Stimulated activated CD4-positive, alpha-beta T cell treated with anti-CD3 and anti-CD28 coated beads, Interleukin-2, amount 100 ng/mL, for 48 hours (primary cell): ENCODE measurements at regions not wholly inside any gene's neighbourhood (a gene's known extent, or its start where the extent isn't known, plus 50 kb on each side); places are given as distances from the start of the nearest gene placed in this dataset.

ENCODE experiments used
- DNase-seq, 2 donors: peaks; one replicate each; pipeline ENCODE4 v3.0.0-alpha.2; 2020

DNA sequence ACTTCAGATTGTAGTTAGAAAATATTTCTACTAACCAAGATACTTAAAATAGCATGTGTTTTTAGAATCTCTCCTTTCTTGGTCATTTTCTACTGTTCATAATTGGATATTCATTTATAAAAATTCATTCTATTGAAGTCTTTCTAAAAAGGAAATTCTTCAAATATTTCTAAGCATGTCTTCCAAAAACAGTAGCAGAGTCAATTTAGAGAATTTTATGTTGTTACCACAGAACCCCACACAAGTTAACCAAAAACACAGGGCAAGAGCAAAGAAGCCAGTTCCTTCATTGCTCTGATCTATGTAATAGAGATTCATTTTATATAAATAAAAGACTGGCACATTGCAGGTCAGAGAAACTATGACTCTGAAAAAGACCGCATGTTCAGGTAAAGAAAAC lies 345.1 kb upstream of the PITX2 start:
- no peak for DNase-seq

DNA sequence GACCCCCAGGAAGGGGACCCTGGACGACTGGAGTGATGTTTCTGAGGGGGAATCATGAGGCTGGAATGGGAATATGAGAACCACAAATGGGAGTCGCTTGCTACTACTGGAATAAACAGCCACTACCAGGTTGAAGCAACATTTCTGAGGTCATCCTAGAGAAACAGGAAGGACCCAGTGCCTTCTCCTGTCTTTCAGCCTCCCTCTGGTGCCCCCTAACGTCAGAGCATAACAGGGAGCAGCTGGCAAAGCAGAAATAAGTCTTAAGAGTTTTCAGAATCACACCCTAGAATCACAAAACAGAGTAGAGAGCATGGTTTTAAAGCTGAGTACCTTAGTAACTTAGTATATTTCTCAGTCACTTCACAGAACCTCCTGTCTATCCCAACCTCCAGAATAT lies 347.8 kb upstream of the PITX2 start:
- no peak for DNase-seq

DNA sequence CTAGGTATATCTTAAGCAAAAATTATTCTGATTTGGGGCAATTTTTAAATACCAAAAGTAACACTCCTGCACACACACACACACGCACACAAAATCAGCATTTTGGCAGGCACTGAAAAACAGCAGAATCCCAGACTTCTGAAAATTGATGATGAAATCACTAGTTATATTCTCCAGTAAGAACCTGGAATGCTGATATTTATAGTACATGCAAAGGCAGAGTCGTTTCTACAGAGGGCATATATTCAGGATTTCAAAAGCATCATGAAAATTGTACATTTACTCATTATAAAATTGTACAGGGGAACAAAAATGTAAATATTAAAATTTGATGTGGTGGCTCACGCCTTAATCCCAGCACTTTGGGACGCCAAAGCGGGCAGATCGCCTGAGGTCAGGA lies 352.5 kb upstream of the PITX2 start:
- DNase-seq, result no peak

DNA sequence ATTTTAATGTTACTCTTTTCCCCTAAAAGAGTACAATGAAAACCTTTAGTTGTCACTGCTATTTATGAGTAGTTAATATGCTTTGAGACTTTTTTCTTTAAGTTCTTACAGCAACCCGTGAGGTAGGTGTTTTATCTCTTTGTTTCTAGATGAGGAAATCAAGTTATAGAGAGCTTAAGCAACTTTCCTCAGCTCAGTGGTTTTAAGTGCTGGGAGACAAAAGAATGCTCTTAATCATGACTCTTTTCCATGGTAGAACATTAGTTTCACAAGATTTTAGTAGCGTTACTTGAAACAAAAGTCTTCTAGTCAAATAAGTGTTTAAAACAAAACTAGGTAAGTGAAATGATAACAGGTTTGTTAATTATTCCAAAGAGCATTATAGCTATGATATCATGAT lies 354.7 kb upstream of the PITX2 start:
- DNase-seq, result no peak

DNA sequence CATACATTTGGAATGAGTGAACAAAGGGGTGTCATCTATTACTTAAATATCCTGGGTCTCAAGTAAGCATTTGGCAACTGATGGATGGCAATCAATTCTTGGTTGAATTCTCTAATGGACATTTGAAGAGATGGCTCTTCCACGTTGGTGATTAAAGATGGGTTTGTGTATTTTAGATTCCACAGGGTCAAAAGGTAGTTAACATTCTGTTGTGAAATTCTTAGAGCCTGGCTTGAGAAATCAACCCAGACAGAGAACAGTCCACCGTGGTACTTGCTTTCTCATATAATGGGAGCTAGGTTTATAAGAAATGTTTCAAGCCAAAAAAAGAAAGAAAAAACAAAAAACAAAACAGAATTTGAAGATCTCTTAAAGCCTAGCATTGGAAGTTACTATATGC lies 355.9 kb upstream of the PITX2 start:
- no peak for DNase-seq

DNA sequence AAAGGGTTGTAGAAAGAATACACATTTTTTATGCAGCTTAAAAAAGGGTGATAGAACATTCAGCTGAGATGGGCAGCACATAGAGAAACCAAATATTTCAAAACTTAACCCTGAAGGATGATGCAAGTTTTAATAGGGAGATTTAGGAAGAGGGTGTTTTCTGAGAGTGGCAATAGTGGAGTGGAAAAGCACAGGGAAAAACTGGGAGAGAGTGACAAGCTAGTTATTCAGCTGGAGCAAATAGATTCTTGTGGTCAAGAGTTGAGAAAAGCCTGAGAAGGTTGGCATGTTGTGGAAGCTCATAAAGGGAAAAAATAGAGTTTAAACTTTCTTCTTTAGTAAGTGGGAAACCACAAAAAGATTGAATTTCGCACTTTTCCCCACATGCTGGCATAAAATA lies 359.6 kb upstream of the PITX2 start:
- no peak for DNase-seq

DNA sequence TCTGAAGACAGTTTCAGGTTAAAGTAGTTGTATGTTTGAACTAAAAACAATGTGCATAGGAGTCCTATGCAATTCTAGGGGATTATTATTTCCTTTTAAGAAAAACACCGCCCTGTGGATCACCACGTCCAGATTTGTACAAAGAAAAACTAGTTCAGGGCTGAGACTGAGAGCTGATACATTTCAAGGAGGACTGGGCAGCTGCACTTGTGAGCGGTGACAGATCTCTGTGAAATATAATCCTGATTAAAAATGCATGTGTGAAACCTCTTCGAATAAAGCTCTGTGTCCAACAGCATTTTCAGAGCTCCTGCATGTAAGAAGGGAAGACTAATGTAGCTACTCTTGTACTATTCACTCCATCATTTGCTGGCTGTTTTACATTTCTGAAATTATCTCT lies 365.8 kb upstream of the PITX2 start:
- no peak for DNase-seq

DNA sequence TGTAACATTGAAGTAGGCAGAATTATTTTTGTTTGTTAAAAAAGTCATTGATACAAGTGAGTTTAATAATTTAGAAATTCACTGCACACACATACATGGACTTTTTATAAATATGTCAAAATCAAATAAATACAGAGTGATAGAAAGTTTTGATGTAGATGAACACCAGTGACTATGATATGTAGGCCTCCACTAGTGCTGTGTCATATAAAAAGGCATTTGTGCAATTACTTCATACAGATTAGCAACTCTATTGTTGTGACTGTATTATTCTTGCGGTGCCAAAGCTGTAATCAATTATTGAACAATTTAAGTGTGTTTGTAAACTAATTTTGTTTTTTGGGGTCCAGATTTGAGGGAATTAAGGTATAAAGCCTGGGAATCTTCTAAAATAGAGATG lies 366.2 kb upstream of the PITX2 start:
- DNase-seq, result no peak

DNA sequence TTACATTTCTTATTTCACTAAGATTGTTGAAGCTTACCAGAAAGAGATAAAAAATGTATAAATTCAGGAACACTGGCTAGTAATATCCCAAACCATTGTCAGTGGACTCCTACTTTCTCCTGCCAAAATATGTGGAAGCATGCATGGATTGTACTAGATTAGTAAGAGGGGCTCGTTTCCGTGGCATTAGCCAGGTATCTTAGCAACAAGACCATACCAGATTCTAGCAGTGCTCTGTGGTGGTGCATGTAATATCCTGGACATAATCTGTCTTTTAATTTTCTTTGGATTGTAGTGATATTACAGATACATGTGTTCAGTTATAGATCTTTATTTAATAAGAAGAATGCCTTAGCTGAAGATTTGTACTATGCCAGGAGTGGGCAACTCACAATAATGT lies 371.9 kb upstream of the PITX2 start:
- DNase-seq, result no peak

DNA sequence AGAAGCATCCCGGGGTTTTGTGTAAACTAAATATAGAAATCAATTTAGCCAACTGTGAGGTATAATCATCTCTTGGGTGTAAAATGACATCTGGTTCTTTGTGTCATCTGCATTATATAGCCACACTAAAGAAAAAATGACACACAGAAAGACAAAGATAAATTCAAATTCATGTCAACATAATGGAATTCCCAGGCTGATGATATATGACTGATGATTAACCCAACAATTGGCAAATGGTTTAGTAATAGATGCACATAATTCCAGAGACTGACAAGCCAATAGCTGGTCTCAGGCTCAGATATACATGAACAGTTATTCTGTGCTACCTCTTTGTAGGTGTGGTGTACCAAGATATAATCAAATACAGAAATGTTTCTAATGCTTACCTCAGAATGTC lies 375.4 kb upstream of the PITX2 start:
- DNase-seq, result no peak

DNA sequence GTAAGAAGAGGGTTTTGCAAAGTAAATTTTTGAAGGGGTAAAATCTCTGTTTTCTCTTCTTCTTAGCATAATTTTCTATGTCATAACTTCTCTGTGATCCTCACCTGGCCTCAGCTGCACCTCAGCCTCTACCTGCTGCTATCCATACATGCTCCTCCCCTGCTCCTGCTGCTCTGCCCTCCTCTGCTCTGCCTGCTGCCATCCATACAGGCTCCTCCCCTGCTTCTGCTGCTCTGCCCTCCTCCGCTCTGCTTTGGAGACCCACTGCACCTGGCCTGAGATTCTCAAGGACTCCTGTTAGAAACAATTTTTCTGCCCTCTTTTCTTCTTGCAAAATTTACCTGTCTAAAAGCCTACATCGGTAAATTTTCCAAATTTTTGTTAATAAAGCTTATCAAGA lies 388.6 kb upstream of the PITX2 start:
- no peak for DNase-seq

DNA sequence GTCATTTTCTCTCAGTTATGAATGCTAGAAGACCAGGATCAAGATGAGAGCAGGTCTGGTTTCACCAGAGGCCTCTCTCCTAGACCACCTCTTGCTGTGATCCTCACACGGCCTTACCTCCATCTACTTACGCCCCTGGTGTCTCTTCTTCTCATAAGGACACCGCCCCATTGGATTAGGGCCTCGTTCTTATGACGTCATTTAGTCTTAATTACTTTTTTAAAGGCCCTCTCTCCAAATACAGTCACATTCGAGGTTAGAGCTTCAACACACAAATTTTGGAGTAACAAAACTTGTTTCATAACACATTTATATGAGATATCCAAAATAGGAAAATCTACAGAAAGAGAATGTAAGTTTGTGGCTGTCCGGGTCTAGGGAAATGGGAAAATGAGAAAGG lies 391.0 kb upstream of the PITX2 start:
- DNase-seq, result no peak

DNA sequence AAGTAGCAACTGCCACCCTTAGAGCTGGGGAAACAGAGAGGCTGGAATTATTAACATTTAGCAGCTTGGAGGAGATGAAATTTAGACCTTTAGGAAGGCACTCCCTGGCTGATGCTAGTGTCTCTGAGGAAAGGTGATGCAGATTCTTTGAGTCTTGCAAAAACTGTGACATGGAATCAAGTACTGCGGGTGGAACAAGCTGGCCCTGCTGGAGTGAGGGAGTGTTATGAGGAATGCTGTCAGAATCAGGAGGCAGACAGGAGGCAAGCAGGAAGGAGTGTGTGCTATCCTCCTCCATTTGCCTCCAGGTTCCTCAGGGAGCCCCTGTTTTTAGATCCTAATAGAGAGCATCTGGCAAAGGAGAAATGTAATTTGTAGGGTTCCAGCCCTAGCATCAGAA lies 391.7 kb upstream of the PITX2 start:
- no peak for DNase-seq

DNA sequence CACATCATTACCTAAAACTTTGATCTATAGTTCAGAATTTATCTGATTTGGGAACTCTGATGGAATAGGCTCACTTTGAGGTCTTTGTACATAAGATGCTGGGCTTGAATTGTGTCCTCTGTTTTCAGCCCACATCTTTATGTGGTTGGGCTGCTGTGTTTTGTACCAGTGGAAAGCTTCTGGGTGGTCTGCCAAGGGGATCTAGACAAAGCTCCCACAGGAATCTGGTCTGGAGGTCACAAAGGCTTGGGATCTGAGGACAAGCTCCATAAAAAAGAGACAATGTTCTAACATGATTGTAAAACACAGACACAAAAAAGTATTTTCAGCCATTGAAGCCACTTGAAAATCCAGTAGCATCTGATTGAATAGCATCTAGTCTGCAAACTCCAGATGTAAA lies 393.5 kb upstream of the PITX2 start:
- no peak for DNase-seq

DNA sequence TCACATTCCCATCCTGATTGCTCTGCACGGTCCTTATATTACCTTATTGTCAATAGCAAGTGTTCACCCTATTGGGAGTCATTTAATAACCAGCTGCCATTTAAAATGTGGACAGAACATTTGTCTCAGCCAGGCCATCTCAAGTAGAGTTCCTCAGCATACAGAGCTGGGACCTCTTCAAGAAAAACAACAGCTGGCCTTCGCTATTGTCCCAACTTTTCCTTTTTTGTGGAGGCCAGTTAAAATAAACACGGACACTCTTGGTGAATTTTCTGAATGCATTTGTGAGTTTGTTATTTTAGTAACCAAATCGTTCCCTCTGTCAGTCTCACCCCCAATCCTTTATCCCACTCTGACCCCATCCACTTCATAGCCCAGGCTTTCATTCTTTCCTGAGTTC lies 395.3 kb upstream of the PITX2 start:
- DNase-seq, result no peak

DNA sequence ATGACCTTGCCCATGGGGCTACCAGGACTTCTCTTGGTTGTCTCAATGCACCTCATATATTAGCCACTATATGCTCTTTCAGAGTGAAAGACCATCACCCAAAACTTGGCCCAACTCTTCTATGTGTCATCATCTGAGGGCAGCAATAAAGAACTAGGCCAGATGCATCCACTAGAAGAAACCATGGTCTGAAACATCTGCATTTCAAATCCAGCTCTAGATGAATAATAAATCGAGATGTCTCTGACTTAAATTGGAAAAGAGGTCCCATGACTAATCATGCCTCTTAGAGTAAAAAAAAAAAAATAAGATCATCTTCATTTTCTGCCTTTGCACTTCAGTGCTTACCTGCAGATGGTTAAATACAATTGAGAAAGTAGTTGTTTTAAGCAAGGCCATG lies 397.6 kb upstream of the PITX2 start:
- no peak for DNase-seq

DNA sequence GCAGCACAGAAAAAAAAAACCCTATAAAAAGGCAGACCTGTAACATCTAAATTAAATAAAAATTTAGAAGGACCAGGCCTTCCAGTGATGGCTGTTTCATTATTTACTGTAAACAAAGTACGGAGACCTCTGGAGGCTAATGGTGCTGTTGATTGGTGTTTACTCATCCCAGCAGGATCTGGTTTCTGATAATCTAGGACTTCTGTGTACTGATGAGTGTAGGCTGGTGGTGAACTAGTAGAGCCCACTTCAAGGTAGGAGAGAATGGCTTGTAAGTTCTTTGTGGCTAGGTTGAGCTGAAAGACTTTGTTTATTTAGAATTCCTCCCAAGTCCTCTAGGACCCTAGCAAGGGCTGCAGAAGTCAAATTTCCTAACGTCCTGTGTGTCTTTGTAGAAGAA lies 398.1 kb upstream of the PITX2 start:
- DNase-seq, result no peak

DNA sequence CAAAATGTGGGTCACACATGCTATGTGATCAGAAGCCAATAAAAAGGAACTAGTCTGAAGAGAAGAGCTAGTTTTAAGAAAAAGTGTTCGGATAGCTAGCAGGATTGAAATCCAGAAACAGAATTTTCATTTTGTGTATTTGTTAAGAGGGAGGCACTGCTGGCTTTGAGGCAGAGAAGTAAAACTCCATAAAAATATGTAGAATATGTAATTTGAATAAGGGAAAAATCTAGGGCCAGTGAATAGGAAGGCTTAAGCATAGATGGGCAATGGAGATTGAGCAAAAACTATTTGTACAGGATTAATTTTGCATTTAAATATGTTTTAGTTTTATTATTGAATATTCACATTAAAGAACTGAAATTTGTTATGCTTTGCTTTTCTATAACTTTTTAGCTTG lies 399.9 kb upstream of the PITX2 start:
- no peak for DNase-seq

DNA sequence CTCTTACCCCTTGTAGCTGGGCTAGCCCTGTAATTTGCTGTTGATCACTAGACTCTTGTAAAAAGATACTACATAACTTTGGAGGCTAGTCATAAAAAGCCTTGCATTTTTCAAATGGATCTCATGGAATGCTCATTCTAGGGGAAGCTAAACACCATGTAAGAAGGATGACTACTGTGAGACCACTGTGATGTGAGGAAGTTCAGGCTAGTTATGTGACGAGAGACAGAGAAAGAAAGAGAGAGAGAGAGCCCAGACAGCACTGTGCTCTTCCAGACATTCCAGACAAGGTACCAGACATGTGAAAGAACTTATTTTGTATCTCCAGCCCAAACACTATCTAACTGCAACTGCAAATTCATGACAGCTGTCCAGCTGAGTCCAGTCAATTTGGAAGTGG lies 404.6 kb upstream of the PITX2 start:
- DNase-seq, result no peak

DNA sequence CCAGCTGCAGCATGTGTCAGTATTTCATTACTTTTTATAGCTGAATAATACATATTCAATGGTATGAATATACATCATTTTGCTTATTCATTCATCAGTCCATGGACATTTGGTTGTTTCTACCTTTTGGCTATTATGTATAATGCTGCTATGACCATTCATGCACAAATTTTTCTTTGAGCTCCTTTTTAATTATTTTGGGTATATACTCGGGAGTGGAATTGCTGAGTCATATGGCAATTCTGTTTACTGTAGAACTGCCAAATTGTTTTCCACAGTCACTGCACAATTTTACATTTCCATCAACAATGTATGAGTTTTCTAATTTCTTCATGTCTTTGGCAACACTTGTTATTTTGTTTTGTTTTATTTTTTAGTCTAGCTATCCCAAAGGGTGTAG lies 405.9 kb upstream of the PITX2 start:
- no peak for DNase-seq

DNA sequence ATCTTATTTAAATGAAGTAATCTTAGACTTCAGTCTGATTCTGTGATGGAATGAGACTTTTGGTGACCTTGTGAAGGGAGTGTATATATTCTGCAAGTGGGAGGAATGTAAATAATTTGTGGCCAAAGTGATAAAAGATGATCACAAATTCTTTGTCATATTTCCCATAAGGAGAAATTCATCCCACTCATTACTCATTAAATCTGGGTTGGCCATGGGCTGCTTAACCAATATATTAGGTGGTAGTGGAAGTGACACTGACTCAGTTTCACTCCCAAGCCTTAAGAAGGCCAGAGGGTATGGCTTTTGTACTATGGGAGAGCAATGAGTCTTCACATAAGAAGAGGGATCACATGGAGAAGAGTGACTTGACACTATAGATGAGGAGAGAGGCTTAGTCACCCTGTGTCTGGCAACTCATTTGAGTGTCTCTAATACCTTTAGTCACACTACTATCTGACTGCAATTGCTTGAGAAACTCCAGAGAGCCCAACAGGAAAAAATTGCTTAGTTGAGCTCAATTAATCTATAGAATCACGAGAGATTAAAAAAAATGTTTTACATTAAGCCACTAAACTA lies 408.2 kb upstream of the PITX2 start:
- no peak for DNase-seq

DNA sequence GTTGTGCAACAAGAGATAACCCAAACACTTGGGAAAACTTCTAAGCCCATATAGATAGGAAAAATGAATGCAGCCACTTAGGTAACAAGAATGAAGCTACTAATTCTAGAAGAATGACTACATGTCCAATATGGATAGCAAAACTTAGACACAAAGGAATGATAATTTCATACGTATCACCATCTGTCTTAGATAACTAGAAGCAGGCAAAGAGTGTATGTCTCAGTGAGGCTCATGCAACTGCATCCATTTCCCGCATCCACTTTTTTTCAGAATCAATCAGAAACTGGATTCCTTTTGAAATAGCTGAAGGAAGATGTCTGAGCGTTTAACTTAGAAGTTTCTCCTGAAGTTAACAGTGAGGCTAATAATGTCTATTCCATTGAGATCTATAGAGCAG lies 408.7 kb upstream of the PITX2 start:
- DNase-seq, result no peak

DNA sequence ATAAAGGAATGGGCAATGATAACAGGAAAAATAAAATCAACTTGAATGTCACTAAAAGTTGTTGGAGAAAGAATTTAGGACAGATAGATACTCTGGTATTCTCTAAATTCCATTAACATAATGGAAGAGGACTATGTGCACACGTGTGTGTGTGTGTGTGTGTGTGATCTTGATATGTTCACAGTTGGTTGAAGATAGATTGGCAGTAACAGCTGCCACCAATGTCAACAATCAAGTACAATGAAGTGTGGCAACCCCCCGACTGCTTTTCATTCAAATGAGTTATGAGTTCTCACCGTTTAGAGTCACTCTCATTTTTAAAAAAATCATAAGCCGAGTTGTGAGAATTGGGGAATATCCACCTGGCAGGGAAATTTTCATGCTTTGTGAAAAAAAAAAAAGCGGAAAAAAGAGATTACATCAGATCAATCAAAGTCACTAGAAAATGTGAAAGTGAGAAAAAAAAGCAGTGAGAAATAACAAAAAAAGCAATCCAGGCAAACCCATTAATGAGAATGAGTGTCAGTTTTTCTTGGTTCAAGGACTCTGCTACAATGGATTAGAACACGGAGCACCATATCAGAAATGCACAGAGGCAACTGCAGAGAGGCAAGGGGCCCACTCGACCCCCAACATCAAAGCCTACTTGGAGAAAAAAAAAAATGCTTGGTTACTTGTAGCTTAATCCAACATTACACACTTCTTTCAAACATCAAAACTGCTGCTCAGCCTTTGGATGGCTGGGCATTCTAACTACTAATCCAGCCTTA lies 414.9 kb upstream of the PITX2 start:
- DNase-seq, result no peak

DNA sequence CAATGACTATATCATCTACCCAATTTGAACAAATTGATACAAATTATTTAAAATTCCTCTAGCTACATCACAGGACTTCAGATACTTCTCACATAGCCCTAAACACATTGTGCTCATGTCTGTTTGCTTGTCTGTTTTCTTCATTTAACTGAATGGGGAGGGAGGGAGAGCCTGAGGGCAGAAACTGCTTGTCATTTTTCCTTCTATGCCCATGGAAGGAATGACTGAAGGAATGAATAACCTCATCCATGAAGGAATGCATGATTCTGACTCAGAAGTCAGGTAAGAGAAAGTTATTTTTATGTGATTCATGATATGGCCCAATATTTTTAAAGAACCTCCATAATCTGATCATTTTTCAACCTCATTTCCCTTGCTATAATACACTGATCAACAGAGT lies 418.0 kb upstream of the PITX2 start:
- no peak for DNase-seq

DNA sequence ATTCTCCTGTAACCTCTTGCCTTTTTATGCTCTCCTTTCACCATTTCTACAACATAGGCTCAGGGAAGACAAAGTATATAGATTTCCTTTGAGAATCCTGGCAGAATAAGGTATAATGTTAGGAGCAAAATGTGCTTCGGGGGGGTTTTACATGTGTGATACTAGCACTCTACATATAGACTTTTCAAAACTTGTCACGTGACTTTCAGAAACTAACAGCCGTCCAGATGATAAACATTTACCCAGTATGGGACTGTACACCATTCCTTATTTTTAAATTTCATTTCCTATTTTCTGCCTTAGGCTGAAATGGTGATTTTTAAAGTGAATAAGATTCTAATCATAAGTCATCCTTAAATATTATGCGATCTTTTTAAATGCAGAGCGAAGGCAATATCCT lies 420.4 kb upstream of the PITX2 start:
- DNase-seq, result no peak
